GM18907 (cell line): ENCODE measurements at regions not wholly inside any gene's neighbourhood (a gene's known extent, or its start where the extent isn't known, plus 50 kb on each side); places are given as distances from the start of the nearest gene placed in this dataset.
"Not testable (repeated sequence)": the region's sequence is repeated elsewhere in the genome, so short reads cannot be mapped to it uniquely, and the experiment has no call there.

Experiments
- ATAC-seq: cut with Tn5 transposase; IDR thresholded peaks from one replicate; pipeline ENCODE4 v1.9.1; 2021; ENCODE audit warnings: mild to moderate bottlenecking, moderate library complexity; ENCODE audit not compliant: unreplicated experiment

- no peak for ATAC-seq
Observed at GRCh38 chr17:13442361-13442760, 159.4 kb downstream of the HS3ST3A1 start.

GRCh38 chr17:13441873-13442272, 159.9 kb downstream of the HS3ST3A1 start:
- ATAC-seq = no peak

GRCh38 chr17:13437966-13438779, 163.6 kb downstream of the HS3ST3A1 start:
- ATAC-seq = no peak

DNA sequence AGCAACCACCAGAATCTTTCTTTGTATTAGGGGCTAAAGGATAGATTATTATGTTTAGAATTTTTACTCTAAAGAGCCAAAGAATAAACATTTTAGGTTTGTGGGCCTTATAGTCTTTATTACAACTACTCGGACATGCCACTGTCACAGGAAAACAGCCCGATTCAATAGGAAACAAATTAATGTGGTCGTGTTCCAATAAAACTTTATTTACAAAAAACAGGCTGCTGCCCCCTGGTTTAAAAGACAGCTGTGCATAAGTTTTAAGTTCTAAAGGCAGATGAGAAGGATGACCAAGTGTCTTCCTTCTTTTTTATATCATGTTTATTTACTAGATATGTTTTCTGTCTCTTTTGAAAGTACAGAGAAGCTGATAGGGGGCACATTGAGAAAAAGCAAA, 166.5 kb downstream of the HS3ST3A1 start:
- ATAC-seq = no peak

- no peak for ATAC-seq
Observed at GRCh38 chr17:13429201-13429600, 172.5 kb downstream of the HS3ST3A1 start.

GRCh38 chr17:13428611-13429042, 173.1 kb downstream of the HS3ST3A1 start:
- no peak for ATAC-seq

DNA sequence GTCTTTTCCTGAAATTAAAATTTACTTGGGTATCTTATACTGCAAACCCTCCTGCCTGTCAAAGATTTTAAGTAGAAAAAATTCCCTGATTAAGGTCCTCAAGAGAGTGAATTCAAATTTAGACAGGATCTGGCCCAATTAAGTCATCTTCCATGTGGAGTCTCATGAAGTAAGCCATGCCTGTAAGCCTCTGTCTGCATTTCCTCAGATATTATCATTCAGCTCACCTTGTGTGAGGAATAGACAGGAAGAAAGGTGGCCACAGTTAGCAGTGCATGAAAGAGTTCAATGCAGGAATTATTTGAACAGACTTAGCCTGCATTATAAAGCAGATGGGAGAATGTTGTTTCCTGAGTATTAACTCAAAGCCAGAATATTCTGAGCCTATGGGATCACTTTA, 174.7 kb downstream of the HS3ST3A1 start:
- no peak for ATAC-seq

DNA sequence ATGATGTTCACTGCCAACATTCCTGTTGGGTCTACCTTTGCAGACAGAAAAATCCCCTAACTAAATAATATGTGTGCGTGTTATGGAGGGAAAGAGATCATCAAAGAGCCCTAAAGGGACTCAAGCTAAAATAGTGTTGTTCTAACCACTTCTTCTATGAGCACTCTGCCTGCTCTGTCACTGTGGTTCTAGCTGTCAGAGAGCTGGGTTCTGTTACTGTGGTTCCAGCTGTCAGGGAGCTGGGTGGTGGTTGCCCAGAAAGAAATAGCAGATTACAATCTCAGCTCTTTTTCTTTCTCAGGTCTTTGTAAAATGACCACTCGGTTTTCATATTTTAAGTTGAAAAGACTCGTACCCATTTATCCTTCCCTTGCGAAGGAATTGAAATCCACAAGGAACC, 176.3 kb downstream of the HS3ST3A1 start:
- ATAC-seq = no peak

GRCh38 chr17:13421581-13422130, 180.1 kb downstream of the HS3ST3A1 start:
- no peak for ATAC-seq

- no peak for ATAC-seq
Observed at GRCh38 chr17:13420878-13421277, 180.9 kb downstream of the HS3ST3A1 start.

DNA sequence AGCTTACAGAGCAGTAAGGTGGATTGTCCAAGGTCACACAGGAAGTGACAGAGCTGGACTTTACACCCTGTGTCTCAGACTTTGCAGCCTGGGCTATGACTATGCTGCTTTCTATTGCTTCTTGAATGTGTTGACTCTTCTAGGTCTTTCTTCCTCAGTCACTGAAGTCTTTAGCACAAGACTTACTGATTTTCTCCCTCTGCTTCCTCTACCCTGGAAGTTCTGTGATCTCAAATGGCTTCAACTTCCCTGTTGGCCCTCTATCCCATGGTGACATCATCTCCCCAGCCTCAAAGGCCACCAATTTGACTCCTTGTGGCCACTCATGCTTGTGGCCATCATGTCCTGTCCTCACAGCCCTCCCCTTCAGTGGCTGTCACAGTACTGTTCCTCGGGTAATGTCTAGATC, 181.3 kb downstream of the HS3ST3A1 start:
- no peak for ATAC-seq

- ATAC-seq = no peak
Observed at GRCh38 chr17:13419676-13420075, 182.1 kb downstream of the HS3ST3A1 start.

DNA sequence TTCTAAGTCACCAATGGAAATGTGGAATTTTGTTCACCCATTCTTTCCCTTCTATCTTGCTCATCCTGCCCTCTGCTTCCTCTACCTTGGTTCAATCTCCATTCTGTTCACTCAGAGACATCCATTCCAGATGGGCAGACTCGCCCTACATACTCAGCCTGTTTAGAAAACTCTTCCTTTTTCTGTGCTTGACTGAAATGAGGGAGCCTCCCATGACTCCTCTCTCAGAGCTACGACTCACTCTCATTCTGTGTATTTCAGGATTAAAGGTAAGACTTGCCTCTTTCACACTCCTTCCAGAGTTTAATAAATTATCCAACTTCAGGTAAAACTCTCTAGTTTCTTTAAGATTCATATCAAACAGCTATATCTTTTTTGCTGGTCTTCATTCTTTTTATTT, 182.8 kb downstream of the HS3ST3A1 start:
- ATAC-seq = no peak

DNA sequence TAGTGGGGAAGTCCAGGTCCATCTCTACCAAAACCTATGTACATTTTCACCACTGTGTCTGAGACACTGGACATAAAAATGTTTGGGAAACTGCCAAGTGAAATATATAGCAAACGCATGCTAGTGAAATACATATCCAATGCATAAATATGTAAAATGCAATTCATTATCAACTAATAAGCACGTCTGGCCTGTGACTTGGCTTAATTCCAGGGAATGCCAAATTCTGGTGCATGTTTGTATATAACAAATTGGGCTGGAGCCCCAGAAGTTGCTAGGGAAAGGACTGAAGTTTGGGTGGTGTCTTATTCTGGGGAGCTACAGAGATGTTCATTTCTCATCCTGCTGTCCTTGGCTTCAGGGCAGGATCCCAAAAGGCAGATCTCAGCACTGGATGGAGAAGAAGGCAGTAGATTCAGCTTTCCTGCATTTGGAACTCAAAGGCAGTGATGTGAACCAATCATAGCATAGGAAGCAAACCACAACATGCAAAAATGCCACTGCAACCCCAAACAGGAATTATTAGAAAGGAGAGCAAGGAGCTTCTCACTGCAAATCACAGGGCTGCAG, 184.3 kb downstream of the HS3ST3A1 start:
- no peak for ATAC-seq

- ATAC-seq = no peak
Observed at GRCh38 chr17:13416748-13417363, 184.9 kb downstream of the HS3ST3A1 start.

- ATAC-seq = no peak
Observed at GRCh38 chr17:13415871-13416416, 185.8 kb downstream of the HS3ST3A1 start.

- ATAC-seq = not testable (repeated sequence)
Observed at GRCh38 chr17:13415200-13415599, 186.5 kb downstream of the HS3ST3A1 start.

DNA sequence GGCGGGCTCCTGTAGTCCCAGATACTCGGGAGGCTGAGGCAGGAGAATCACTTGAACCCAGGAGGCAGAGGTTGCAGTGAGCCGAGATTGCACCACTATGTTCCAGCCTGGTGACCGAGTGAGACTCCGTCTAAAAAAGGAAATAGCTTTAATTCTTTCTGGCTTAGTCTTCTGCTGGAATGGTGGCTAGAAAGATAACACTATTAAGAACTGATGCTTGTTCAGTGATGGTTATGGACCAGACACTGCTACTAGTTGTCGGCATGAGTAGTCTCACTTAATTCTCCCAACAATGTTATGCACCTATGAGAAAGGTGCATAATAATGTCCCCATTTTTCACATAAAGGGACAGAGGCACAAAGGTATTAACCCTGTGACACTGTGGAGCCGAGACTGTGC, 188.7 kb downstream of the HS3ST3A1 start:
- ATAC-seq = no peak

- no peak for ATAC-seq
Observed at GRCh38 chr17:13410874-13411273, 190.9 kb downstream of the HS3ST3A1 start.

GRCh38 chr17:13410214-13410613, 191.5 kb downstream of the HS3ST3A1 start:
- ATAC-seq = no peak

- no peak for ATAC-seq
Observed at GRCh38 chr17:13409455-13409854, 192.3 kb downstream of the HS3ST3A1 start.

DNA sequence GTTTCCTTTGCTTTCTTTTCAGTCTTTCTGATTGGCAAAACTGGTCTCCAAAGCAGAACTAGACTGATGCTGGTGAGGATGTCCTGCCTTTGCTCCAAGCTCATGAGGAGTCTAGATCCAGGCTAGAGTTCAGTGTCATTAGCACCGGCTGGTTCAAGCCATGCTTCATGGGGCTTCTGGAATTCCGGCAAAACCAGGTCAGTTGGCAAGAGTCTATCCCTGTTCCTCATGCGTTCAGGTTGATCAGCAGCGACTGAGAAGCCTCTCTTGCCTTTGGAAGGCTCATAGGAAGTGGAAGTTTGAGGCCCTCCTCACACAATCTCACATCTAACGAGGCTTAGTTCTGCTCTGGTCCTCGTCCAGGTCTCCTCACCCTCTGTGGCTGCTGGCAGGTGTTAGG, 194.3 kb downstream of the HS3ST3A1 start:
- ATAC-seq = no peak
